Epithelial cell of esophagus (primary cell): ENCODE measurements at regions not wholly inside any gene's neighbourhood (a gene's known extent, or its start where the extent isn't known, plus 50 kb on each side); places are given as distances from the start of the nearest gene placed in this dataset.
A peak's percentile ranks its signal among the peaks of the same experiment; 100 is the strongest.

Source experiments
- DNase-seq: peaks from one replicate; pipeline ENCODE4 v3.0.0; 2010; ENCODE audit warnings: low read depth
- H3K4me3 ChIP-seq: 2 replicates; pipeline ENCODE4 v1.5.1; 2011; ENCODE audit warnings: mild to moderate bottlenecking, low read length, control low read depth
- CTCF ChIP-seq: IDR thresholded peaks from 2 replicates; pipeline ENCODE4 v1.5.1; 2011; ENCODE audit warnings: low read depth, mild to moderate bottlenecking, low read length, control low read depth, inconsistent platforms; ENCODE audit not compliant: insufficient read depth; ENCODE audit errors: missing control alignments

DNA sequence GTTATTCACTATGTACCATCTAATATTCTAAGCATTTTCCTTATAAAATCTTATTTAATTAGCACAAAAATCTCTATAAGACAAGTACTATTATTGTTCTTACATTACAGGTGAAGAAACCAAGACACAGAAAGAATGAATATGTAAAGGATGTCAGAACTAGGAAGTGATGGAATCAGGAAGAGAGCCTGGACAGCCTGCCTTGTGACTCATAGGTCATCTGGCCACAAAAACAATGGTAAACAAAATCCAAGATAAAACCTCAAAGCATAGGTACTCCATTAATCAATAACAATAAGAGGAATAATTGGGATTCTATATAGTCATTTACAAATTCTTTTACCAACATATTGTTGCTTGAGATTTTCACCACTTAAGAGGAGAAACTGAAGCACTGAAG is 505.4 kb upstream of the PIK3C3 start:
- TF ChIP-seq CTCF, result no peak
- no peak for DNase-seq
- H3K4me3 ChIP-seq, result no peak overlapping the region

GRCh38 chr18:41444943-41445342 is 510.1 kb upstream of the PIK3C3 start:
- no peak overlapping the region for H3K4me3 ChIP-seq

DNA sequence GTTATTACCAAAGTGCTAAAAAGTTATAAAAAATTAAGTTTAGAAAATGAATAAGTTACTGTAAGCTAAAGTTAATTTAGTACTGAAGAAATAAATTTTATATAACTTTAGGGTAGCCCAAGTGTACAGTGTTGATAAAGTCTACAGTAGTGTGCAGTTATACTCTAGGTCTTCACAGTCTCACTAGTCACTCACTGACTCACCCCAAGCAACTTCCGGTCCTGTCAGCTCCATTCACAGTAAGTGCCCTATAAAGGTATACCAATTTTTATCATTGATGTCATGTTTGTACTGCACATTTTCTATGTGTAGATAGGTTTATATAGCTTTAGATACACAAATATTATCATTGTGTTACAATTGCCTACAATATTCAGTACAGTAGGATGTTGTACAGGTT is 518.3 kb upstream of the PIK3C3 start:
- peak; percentile 62 for DNase-seq

More at GRCh38 chr18:41444943-41445342, 510.1 kb upstream of the PIK3C3 start:
- TF ChIP-seq CTCF, result no peak
- DNase-seq, result peak; percentile 19

DNA sequence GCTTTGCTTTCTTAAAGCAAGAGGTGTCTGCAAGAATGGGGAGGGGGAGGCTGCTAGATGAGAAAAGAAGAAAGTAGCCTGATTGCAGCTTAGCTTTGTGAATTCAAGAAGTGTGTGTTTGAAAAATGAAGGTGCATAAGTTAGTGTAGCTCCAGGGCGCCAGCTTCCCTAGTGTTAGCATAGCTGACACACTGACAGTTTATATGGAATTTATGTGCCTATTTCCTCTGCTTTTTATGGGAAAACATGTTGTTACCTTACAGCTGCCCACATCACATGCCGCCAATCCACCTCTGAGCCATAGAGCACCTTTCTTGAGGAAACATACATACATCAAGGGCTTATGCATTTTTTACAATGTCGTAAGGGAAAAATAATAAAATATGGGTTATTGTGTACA is 536.4 kb upstream of the PIK3C3 start:
- no peak overlapping the region for H3K4me3 ChIP-seq
- no peak for TF ChIP-seq CTCF
- no peak for DNase-seq

More for the DNA sequence above, 518.3 kb upstream of the PIK3C3 start:
- TF ChIP-seq CTCF, result no peak
- no peak overlapping the region for H3K4me3 ChIP-seq

GRCh38 chr18:41416044-41416443 is 539.0 kb upstream of the PIK3C3 start:
- DNase-seq, result no peak
- no peak overlapping the region for H3K4me3 ChIP-seq
- TF ChIP-seq CTCF, result no peak

- DNase-seq, result no peak
- no peak for TF ChIP-seq CTCF
- no peak overlapping the region for H3K4me3 ChIP-seq
Observed at GRCh38 chr18:41410006-41410405, 545.0 kb upstream of the PIK3C3 start.

- H3K4me3 ChIP-seq, result no peak overlapping the region
- no peak for TF ChIP-seq CTCF
- no peak for DNase-seq
Observed at GRCh38 chr18:41406834-41407233, 548.2 kb upstream of the PIK3C3 start.
